K562 (cell line): ENCODE measurements at regions not wholly inside any gene's neighbourhood (a gene's known extent, or its start where the extent isn't known, plus 50 kb on each side); places are given as distances from the start of the nearest gene placed in this dataset.
"Not testable (repeated sequence)": the region's sequence is repeated elsewhere in the genome, so short reads cannot be mapped to it uniquely, and the experiment has no call there.

Experiments used
- ATAC-seq: fragments of 200-7000 bp; cut with Tn5 transposase; 3 replicates; pipeline ENCODE4 v1.9.1; 2020; ENCODE audit warnings: moderate library complexity
- BruUV-seq: library from RNA; stranded (reverse); fragments of 400-500 nt; replicated peaks from 2 replicates; lab custom pipeline; 2021; lab: Mats Ljungman, UMichigan
- CTCF ChIA-PET: fragments of 300-600 bp; formaldehyde crosslinking; extraction: SDS; loops from one replicate; lab custom pipeline; 2021; ENCODE audit warnings: low intra/inter-chr PET ratio; lab: Yijun Ruan, JAX
- POLR2A ChIA-PET: fragments of 300-600, 350-650 bp; sonication (Branson Sonifier 250); formaldehyde crosslinking; extraction: SDS; loops from one replicate; lab custom pipeline; 2021; ENCODE audit warnings: antibody characterized with exemption, inconsistent platforms; lab: Yijun Ruan, JAX
- DNase-seq, 4 experiments: peaks; one replicate each; pipeline versions ENCODE4 v3.0.0 to v3.0.0-alpha.2; 2011 to 2018; ENCODE audit warnings: low spot score in 3 of 4, mixed read lengths in 3 of 4; ENCODE audit errors: extremely low read depth in 1 of 4
- FAIRE-seq: peaks from 2 replicates; lab custom pipeline; 2011; peaks lifted over from hg19 to GRCh38; lab: Jason Lieb, UNC
- H2AFZ ChIP-seq: 2 replicates; pipeline ENCODE4 v1.6.0; 2011; ENCODE audit warnings: low read depth, low read length, control low read depth, inconsistent platforms
- H3K27ac ChIP-seq: fragments of 200-600 bp; 3 replicates; pipeline ENCODE4 v1.8.0; 2011; ENCODE audit warnings: low read depth, mild to moderate bottlenecking, control low read depth, inconsistent platforms, low read length, moderate library complexity, mixed read lengths; ENCODE audit errors: extremely low read depth
- H3K27me3 ChIP-seq, 2 experiments: fragments of 300-600 bp in 1 of 2; 2 replicates in 1 of 2; 3 replicates in 1 of 2; pipeline versions ENCODE4 v1.6.0 to v1.8.0; 2011; ENCODE audit warnings: inconsistent platforms in 2 of 2, low read length in 2 of 2, mild to moderate bottlenecking in 1 of 2, mixed read lengths in 1 of 2, moderate library complexity in 1 of 2; ENCODE audit not compliant: control insufficient read depth in 2 of 2, insufficient read depth in 2 of 2
- H3K36me3 ChIP-seq: fragments of 300-600 bp; 3 replicates; pipeline ENCODE4 v1.8.0; 2011; ENCODE audit warnings: mild to moderate bottlenecking, low read length, inconsistent platforms; ENCODE audit not compliant: control insufficient read depth, insufficient read depth
- H3K4me1 ChIP-seq, 2 experiments: fragments of 200-600 bp in 1 of 2; replicated peaks in 1 of 2; 2 replicates in 1 of 2; 3 replicates in 1 of 2; pipeline versions ENCODE4 v1.5.1 to v1.8.0; 2011; ENCODE audit warnings: inconsistent platforms in 2 of 2, low read length in 2 of 2, mild to moderate bottlenecking in 1 of 2, mixed read lengths in 1 of 2, moderate library complexity in 1 of 2; ENCODE audit not compliant: control insufficient read depth in 2 of 2, insufficient read depth in 2 of 2
- H3K4me2 ChIP-seq: 2 replicates; pipeline ENCODE4 v1.6.1; 2011; ENCODE audit warnings: low read length, control low read depth, inconsistent platforms, mixed read lengths; ENCODE audit not compliant: insufficient read depth
- H3K4me3 ChIP-seq: fragments of 200-600 bp; sonication (generic), shearing (Covaris generic); 2 replicates; pipeline ENCODE4 v1.5.1; 2016; ENCODE audit warnings: control low read depth, inconsistent platforms
- H3K79me2 ChIP-seq: fragments of 200-600 bp; 3 replicates; pipeline ENCODE4 v1.8.0; 2011; ENCODE audit warnings: low read length, inconsistent platforms; ENCODE audit not compliant: control insufficient read depth, insufficient read depth
- H3K9ac ChIP-seq, 2 experiments: 2 replicates each; pipeline versions ENCODE4 v1.6.0 to v1.6.1; 2011; ENCODE audit warnings: low read depth in 2 of 2, low read length in 2 of 2, control low read depth in 1 of 2, inconsistent platforms in 1 of 2, mild to moderate bottlenecking in 1 of 2, mixed read lengths in 1 of 2; ENCODE audit not compliant: insufficient read depth in 1 of 2
- H3K9me1 ChIP-seq: one replicate; pipeline ENCODE4 v1.6.0; 2011; ENCODE audit warnings: inconsistent platforms, mild to moderate bottlenecking, low read length, moderate library complexity; ENCODE audit not compliant: control insufficient read depth, insufficient read depth
- H3K9me3 ChIP-seq: replicated peaks from 2 replicates; pipeline ENCODE4 v1.5.1; 2011; ENCODE audit warnings: low read depth, low read length, inconsistent platforms; ENCODE audit not compliant: control insufficient read depth, insufficient read depth
- H4K20me1 ChIP-seq: replicated peaks from 2 replicates; pipeline ENCODE4 v1.6.1; 2011; ENCODE audit warnings: low read length, inconsistent platforms, mixed read lengths; ENCODE audit not compliant: control insufficient read depth, insufficient read depth
- WGBS: fragments of 100-300 bp; shearing (Covaris generic); methylation state at CpG from one replicate; pipeline ENCODE4 v1.1.6; 2016; ENCODE audit warnings: low coverage, mixed read lengths; ENCODE audit not compliant: insufficient coverage; ENCODE audit errors: missing lambda C conversion rate; 5-methylcytosine and 5-hydroxymethylcytosine counted together
- in situ Hi-C: fragments of 300-500 bp; cut with MboI; formaldehyde crosslinking; loops from 4 replicates; pipeline ENCODE4 v1.15.0; 2018; ENCODE audit warnings: inconsistent platforms, mixed read lengths
- intact Hi-C: fragments of 100-400 bp; cut with micrococcal nuclease; formaldehyde crosslinking; loops from 2 replicates; pipeline ENCODE4 v1.14.2; 2022

- BruUV-seq, H3K9me3 ChIP-seq, in situ Hi-C loops, ATAC-seq, H3K36me3 ChIP-seq, POLR2A ChIA-PET, H3K9me1 ChIP-seq, CTCF ChIA-PET, H3K27me3 ChIP-seq, FAIRE-seq, H3K27ac ChIP-seq, intact Hi-C loops, H3K79me2 ChIP-seq, H3K4me2 ChIP-seq, H2AFZ ChIP-seq, H4K20me1 ChIP-seq, DNase-seq, H3K4me1 ChIP-seq, H3K4me3 ChIP-seq, H3K9ac ChIP-seq: not testable (repeated sequence)
- whole genome bisulfite sequencing, result no CpG with 5 or more reads among the region's 8 CpGs
Observed at GRCh38 chr7:67335663-67336062, 339.0 kb downstream of the TYW1 start.

- H3K36me3 ChIP-seq, in situ Hi-C loops, H3K4me2 ChIP-seq, H3K27ac ChIP-seq, H4K20me1 ChIP-seq, H3K4me3 ChIP-seq, H3K9me3 ChIP-seq, POLR2A ChIA-PET, DNase-seq, H3K9me1 ChIP-seq, H3K27me3 ChIP-seq, H3K79me2 ChIP-seq, H3K9ac ChIP-seq, intact Hi-C loops, CTCF ChIA-PET, BruUV-seq, H3K4me1 ChIP-seq, ATAC-seq, FAIRE-seq, H2AFZ ChIP-seq: not testable (repeated sequence)
Observed at GRCh38 chr7:67338545-67338944, 341.9 kb downstream of the TYW1 start.
